ENCODE measurements at regions not wholly inside any gene's neighbourhood (a gene's known extent, or its start where the extent isn't known, plus 50 kb on each side); places are given as distances from the start of the nearest gene placed in this dataset.

DNA sequence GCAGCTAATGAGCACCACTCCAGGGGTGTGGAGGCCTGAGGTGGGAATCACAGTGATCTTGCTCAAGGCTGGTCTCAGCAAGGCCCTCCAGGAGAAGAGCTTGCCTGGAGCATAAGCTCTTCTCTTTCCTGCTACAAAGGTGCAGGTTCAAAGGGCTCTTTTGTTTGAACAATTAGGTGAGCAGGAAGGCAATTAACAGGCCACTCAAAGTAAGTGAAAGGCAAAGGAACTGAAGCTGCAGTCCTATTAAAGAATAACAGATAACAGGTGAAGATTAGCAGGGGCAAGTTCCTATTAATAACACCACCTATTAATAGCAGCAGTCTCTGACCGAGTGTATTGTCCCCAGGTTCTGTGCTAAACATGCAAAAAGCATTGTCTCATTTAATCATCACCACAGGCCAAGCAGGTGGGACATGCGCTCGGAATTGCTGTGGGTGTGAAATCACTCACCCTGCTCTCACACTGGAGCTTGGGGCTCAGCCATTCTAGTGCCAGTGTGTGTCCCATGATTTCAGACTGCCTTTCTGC is 113.8 kb downstream of the RHOU start (continued):
- TF ChIP-seq, protein P1, sequence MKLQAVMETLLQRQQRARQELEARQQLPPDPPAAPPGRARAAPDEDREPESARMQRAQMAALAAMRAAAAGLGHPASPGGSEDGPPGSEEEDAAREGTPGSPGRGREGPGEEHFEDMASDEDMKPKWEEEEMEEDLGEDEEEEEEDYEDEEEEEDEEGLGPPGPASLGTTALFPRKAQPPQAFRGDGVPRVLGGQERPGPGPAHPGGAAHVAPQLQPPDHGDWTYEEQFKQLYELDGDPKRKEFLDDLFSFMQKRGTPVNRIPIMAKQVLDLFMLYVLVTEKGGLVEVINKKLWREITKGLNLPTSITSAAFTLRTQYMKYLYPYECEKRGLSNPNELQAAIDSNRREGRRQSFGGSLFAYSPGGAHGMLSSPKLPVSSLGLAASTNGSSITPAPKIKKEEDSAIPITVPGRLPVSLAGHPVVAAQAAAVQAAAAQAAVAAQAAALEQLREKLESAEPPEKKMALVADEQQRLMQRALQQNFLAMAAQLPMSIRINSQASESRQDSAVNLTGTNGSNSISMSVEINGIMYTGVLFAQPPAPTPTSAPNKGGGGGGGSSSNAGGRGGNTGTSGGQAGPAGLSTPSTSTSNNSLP (IDR thresholded peaks at IDR 0.05; ENCODE audit: low read depth, low read length) = 0 out of 2 replicates have a peak, but pooled peaks have one; percentile 30
- no peak for TF ChIP-seq SNRNP70 (IDR thresholded peaks at IDR 0.05; ENCODE audit: low read depth, low read length)
- TF ChIP-seq ZNF136 (CRISPR knock-in tag; IDR thresholded peaks at IDR 0.05; ENCODE audit: low read depth) = no peak
- no peak for TF ChIP-seq ZNF446 (CRISPR knock-in tag; IDR thresholded peaks at IDR 0.05)
- peak; percentile 64; the same call in 1 of the 2 replicates for TF ChIP-seq MED1 (CRISPR knock-in tag; IDR thresholded peaks at IDR 0.05)
- TF ChIP-seq ZNF256 (CRISPR knock-in tag; conservative IDR thresholded peaks at IDR 0.05) = no peak
- TF ChIP-seq TBX3 (IDR thresholded peaks at IDR 0.05; ENCODE audit: borderline replicate concordance) = peak; percentile 65; the same call in 1 of the 2 replicates
- peak; percentile 5 for TF ChIP-seq TEAD3 (CRISPR knock-in tag; optimal IDR thresholded peaks at IDR 0.05; ENCODE audit: borderline replicate concordance)
- TF ChIP-seq, protein P2, sequence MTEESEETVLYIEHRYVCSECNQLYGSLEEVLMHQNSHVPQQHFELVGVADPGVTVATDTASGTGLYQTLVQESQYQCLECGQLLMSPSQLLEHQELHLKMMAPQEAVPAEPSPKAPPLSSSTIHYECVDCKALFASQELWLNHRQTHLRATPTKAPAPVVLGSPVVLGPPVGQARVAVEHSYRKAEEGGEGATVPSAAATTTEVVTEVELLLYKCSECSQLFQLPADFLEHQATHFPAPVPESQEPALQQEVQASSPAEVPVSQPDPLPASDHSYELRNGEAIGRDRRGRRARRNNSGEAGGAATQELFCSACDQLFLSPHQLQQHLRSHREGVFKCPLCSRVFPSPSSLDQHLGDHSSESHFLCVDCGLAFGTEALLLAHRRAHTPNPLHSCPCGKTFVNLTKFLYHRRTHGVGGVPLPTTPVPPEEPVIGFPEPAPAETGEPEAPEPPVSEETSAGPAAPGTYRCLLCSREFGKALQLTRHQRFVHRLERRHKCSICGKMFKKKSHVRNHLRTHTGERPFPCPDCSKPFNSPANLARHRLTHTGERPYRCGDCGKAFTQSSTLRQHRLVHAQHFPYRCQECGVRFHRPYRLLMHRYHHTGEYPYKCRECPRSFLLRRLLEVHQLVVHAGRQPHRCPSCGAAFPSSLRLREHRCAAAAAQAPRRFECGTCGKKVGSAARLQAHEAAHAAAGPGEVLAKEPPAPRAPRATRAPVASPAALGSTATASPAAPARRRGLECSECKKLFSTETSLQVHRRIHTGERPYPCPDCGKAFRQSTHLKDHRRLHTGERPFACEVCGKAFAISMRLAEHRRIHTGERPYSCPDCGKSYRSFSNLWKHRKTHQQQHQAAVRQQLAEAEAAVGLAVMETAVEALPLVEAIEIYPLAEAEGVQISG (CRISPR knock-in tag; IDR thresholded peaks at IDR 0.05) = no peak
- peak; percentile 65 for TF ChIP-seq HNF4A (CRISPR knock-in tag; IDR thresholded peaks at IDR 0.05)
- TF ChIP-seq, protein P3, sequence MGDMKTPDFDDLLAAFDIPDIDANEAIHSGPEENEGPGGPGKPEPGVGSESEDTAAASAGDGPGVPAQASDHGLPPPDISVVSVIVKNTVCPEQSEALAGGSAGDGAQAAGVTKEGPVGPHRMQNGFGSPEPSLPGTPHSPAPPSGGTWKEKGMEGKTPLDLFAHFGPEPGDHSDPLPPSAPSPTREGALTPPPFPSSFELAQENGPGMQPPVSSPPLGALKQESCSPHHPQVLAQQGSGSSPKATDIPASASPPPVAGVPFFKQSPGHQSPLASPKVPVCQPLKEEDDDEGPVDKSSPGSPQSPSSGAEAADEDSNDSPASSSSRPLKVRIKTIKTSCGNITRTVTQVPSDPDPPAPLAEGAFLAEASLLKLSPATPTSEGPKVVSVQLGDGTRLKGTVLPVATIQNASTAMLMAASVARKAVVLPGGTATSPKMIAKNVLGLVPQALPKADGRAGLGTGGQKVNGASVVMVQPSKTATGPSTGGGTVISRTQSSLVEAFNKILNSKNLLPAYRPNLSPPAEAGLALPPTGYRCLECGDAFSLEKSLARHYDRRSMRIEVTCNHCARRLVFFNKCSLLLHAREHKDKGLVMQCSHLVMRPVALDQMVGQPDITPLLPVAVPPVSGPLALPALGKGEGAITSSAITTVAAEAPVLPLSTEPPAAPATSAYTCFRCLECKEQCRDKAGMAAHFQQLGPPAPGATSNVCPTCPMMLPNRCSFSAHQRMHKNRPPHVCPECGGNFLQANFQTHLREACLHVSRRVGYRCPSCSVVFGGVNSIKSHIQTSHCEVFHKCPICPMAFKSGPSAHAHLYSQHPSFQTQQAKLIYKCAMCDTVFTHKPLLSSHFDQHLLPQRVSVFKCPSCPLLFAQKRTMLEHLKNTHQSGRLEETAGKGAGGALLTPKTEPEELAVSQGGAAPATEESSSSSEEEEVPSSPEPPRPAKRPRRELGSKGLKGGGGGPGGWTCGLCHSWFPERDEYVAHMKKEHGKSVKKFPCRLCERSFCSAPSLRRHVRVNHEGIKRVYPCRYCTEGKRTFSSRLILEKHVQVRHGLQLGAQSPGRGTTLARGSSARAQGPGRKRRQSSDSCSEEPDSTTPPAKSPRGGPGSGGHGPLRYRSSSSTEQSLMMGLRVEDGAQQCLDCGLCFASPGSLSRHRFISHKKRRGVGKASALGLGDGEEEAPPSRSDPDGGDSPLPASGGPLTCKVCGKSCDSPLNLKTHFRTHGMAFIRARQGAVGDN (CRISPR knock-in tag; IDR thresholded peaks at IDR 0.05) = 0 out of 2 replicates have a peak, but pooled peaks have one; percentile 2
- TF ChIP-seq, protein P4, sequence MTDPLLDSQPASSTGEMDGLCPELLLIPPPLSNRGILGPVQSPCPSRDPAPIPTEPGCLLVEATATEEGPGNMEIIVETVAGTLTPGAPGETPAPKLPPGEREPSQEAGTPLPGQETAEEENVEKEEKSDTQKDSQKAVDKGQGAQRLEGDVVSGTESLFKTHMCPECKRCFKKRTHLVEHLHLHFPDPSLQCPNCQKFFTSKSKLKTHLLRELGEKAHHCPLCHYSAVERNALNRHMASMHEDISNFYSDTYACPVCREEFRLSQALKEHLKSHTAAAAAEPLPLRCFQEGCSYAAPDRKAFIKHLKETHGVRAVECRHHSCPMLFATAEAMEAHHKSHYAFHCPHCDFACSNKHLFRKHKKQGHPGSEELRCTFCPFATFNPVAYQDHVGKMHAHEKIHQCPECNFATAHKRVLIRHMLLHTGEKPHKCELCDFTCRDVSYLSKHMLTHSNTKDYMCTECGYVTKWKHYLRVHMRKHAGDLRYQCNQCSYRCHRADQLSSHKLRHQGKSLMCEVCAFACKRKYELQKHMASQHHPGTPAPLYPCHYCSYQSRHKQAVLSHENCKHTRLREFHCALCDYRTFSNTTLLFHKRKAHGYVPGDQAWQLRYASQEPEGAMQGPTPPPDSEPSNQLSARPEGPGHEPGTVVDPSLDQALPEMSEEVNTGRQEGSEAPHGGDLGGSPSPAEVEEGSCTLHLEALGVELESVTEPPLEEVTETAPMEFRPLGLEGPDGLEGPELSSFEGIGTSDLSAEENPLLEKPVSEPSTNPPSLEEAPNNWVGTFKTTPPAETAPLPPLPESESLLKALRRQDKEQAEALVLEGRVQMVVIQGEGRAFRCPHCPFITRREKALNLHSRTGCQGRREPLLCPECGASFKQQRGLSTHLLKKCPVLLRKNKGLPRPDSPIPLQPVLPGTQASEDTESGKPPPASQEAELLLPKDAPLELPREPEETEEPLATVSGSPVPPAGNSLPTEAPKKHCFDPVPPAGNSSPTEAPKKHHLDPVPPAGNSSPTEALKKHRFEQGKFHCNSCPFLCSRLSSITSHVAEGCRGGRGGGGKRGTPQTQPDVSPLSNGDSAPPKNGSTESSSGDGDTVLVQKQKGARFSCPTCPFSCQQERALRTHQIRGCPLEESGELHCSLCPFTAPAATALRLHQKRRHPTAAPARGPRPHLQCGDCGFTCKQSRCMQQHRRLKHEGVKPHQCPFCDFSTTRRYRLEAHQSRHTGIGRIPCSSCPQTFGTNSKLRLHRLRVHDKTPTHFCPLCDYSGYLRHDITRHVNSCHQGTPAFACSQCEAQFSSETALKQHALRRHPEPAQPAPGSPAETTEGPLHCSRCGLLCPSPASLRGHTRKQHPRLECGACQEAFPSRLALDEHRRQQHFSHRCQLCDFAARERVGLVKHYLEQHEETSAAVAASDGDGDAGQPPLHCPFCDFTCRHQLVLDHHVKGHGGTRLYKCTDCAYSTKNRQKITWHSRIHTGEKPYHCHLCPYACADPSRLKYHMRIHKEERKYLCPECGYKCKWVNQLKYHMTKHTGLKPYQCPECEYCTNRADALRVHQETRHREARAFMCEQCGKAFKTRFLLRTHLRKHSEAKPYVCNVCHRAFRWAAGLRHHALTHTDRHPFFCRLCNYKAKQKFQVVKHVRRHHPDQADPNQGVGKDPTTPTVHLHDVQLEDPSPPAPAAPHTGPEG (CRISPR knock-in tag; IDR thresholded peaks at IDR 0.05) = no peak
- no peak for TF ChIP-seq ZNF451 (CRISPR knock-in tag; IDR thresholded peaks at IDR 0.05)
- TF ChIP-seq NFIC (IDR thresholded peaks at IDR 0.05; ENCODE audit: low read length) = peak; percentile 46; the same call in 1 of the 2 replicates
- peak; percentile 81 for TF ChIP-seq SOX5 (CRISPR knock-in tag; IDR thresholded peaks at IDR 0.05; ENCODE audit: borderline replicate concordance)
- no peak for TF ChIP-seq ZFAT (CRISPR knock-in tag; conservative IDR thresholded peaks at IDR 0.05)

Data from HepG2 (cell line).